ENCODE measurements at regions not wholly inside any gene's neighbourhood (a gene's known extent, or its start where the extent isn't known, plus 50 kb on each side); places are given as distances from the start of the nearest gene placed in this dataset.

GRCh38 chr14:97942921-97943320 lies 1145.7 kb downstream of the VRK1 start:
- Histone ChIP-seq H3K4me3 (ENCODE audit: low read depth in 1 of 2, low read length in 2 of 2) (no peak overlapping the region), H3K27me3 (ENCODE audit: low read depth, low read length) (no peaks in the 10 kb centered on the region), H3K9me3 (ENCODE audit: control insufficient read depth in 1 of 2, low read length in 2 of 2) (no peaks in the 10 kb centered on the region), H3K27ac (ENCODE audit: low read length) (no peak overlapping the region), H3K4me1 (ENCODE audit: control insufficient read depth in 1 of 2, insufficient read depth in 2 of 2, low read length in 2 of 2) (no peaks in the 10 kb centered on the region), H3K36me3 (ENCODE audit: control insufficient read depth in 1 of 2, insufficient read depth in 2 of 2, low read length in 2 of 2) (no peaks in the 10 kb centered on the region)

- H3K27me3 ChIP-seq (ENCODE audit: low read depth, low read length): no peaks in the 10 kb centered on the region
- no peaks in the 10 kb centered on the region for H3K4me1 ChIP-seq (ENCODE audit: control insufficient read depth in 1 of 2, insufficient read depth in 2 of 2, low read length in 2 of 2)
- no peak overlapping the region for H3K4me3 ChIP-seq (ENCODE audit: low read depth in 1 of 2, low read length in 2 of 2)
- peaks cover 0 to 3% of the 10 kb centered on the region in 2 donors for H3K36me3 ChIP-seq (ENCODE audit: control insufficient read depth in 1 of 2, insufficient read depth in 2 of 2, low read length in 2 of 2)
- H3K27ac ChIP-seq (ENCODE audit: low read length): no peak overlapping the region
- no peaks in the 10 kb centered on the region for H3K9me3 ChIP-seq (ENCODE audit: control insufficient read depth in 1 of 2, low read length in 2 of 2)
Measured at GRCh38 chr14:97943619-97944018, 1146.4 kb downstream of the VRK1 start.

- Histone ChIP-seq H3K9me3 (ENCODE audit: control insufficient read depth in 1 of 2, low read length in 2 of 2) (no peaks in the 10 kb centered on the region), H3K27ac (ENCODE audit: low read length) (no peak overlapping the region), H3K36me3 (ENCODE audit: control insufficient read depth in 1 of 2, insufficient read depth in 2 of 2, low read length in 2 of 2) (peaks cover 0 to 3% of the 10 kb centered on the region in 2 donors), H3K27me3 (ENCODE audit: low read depth, low read length) (no peaks in the 10 kb centered on the region), H3K4me1 (ENCODE audit: control insufficient read depth in 1 of 2, insufficient read depth in 2 of 2, low read length in 2 of 2) (no peaks in the 10 kb centered on the region), H3K4me3 (ENCODE audit: low read depth in 1 of 2, low read length in 2 of 2) (no peak overlapping the region)
Measured at GRCh38 chr14:97944380-97944779, 1147.2 kb downstream of the VRK1 start.

GRCh38 chr14:97945631-97946030 lies 1148.4 kb downstream of the VRK1 start:
- H3K4me1 ChIP-seq (ENCODE audit: control insufficient read depth in 1 of 2, insufficient read depth in 2 of 2, low read length in 2 of 2): no peaks in the 10 kb centered on the region
- no peak overlapping the region for H3K4me3 ChIP-seq (ENCODE audit: low read depth in 1 of 2, low read length in 2 of 2)
- H3K36me3 ChIP-seq (ENCODE audit: control insufficient read depth in 1 of 2, insufficient read depth in 2 of 2, low read length in 2 of 2): peaks cover 0 to 3% of the 10 kb centered on the region in 2 donors
- H3K9me3 ChIP-seq (ENCODE audit: control insufficient read depth in 1 of 2, low read length in 2 of 2): no peaks in the 10 kb centered on the region
- H3K27ac ChIP-seq (ENCODE audit: low read length): no peak overlapping the region
- no peaks in the 10 kb centered on the region for H3K27me3 ChIP-seq (ENCODE audit: low read depth, low read length)

- H3K27ac ChIP-seq (ENCODE audit: low read length): no peak overlapping the region
- H3K9me3 ChIP-seq (ENCODE audit: control insufficient read depth in 1 of 2, low read length in 2 of 2): no peaks in the 10 kb centered on the region
- H3K4me3 ChIP-seq (ENCODE audit: low read depth in 1 of 2, low read length in 2 of 2): no peak overlapping the region
- H3K27me3 ChIP-seq (ENCODE audit: low read depth, low read length): no peaks in the 10 kb centered on the region
- H3K36me3 ChIP-seq (ENCODE audit: control insufficient read depth in 1 of 2, insufficient read depth in 2 of 2, low read length in 2 of 2): peaks cover 0 to 3% of the 10 kb centered on the region in 2 donors
- H3K4me1 ChIP-seq (ENCODE audit: control insufficient read depth in 1 of 2, insufficient read depth in 2 of 2, low read length in 2 of 2): no peaks in the 10 kb centered on the region
Measured at GRCh38 chr14:97946240-97946639, 1149.1 kb downstream of the VRK1 start.

GRCh38 chr14:97946641-97947040 lies 1149.5 kb downstream of the VRK1 start:
- no peaks in the 10 kb centered on the region for H3K4me1 ChIP-seq (ENCODE audit: control insufficient read depth in 1 of 2, insufficient read depth in 2 of 2, low read length in 2 of 2)
- no peaks in the 10 kb centered on the region for H3K9me3 ChIP-seq (ENCODE audit: control insufficient read depth in 1 of 2, low read length in 2 of 2)
- no peak overlapping the region for H3K4me3 ChIP-seq (ENCODE audit: low read depth in 1 of 2, low read length in 2 of 2)
- no peaks in the 10 kb centered on the region for H3K27me3 ChIP-seq (ENCODE audit: low read depth, low read length)
- H3K27ac ChIP-seq (ENCODE audit: low read length): no peak overlapping the region
- peaks cover 0 to 3% of the 10 kb centered on the region in 2 donors for H3K36me3 ChIP-seq (ENCODE audit: control insufficient read depth in 1 of 2, insufficient read depth in 2 of 2, low read length in 2 of 2)

- Histone ChIP-seq H3K27ac (ENCODE audit: low read length) (no peak overlapping the region), H3K4me3 (ENCODE audit: low read depth in 1 of 2, low read length in 2 of 2) (no peak overlapping the region)
Measured at GRCh38 chr14:97948841-97949240, 1151.7 kb downstream of the VRK1 start.

GRCh38 chr14:97956581-97957340 lies 1159.6 kb downstream of the VRK1 start:
- Histone ChIP-seq H3K36me3 (ENCODE audit: control insufficient read depth in 1 of 2, insufficient read depth in 2 of 2, low read length in 2 of 2) (no peaks in the 10 kb centered on the region), H3K9me3 (ENCODE audit: control insufficient read depth in 1 of 2, low read length in 2 of 2) (no peaks in the 10 kb centered on the region), H3K27me3 (ENCODE audit: low read depth, low read length) (no peaks in the 10 kb centered on the region), H3K27ac (ENCODE audit: low read length) (no peak overlapping the region), H3K4me3 (ENCODE audit: low read depth in 1 of 2, low read length in 2 of 2) (no peak overlapping the region), H3K4me1 (ENCODE audit: control insufficient read depth in 1 of 2, insufficient read depth in 2 of 2, low read length in 2 of 2) (no peaks in the 10 kb centered on the region)

More at GRCh38 chr14:97948841-97949240, 1151.7 kb downstream of the VRK1 start:
- peaks cover 0 to 3% of the 10 kb centered on the region in 2 donors for H3K36me3 ChIP-seq (ENCODE audit: control insufficient read depth in 1 of 2, insufficient read depth in 2 of 2, low read length in 2 of 2)
- H3K27me3 ChIP-seq (ENCODE audit: low read depth, low read length): no peaks in the 10 kb centered on the region
- H3K9me3 ChIP-seq (ENCODE audit: control insufficient read depth in 1 of 2, low read length in 2 of 2): no peaks in the 10 kb centered on the region
- H3K4me1 ChIP-seq (ENCODE audit: control insufficient read depth in 1 of 2, insufficient read depth in 2 of 2, low read length in 2 of 2): no peaks in the 10 kb centered on the region

GRCh38 chr14:97959251-97959650 lies 1162.1 kb downstream of the VRK1 start:
- no peaks in the 10 kb centered on the region for H3K4me1 ChIP-seq (ENCODE audit: control insufficient read depth in 1 of 2, insufficient read depth in 2 of 2, low read length in 2 of 2)
- H3K36me3 ChIP-seq (ENCODE audit: control insufficient read depth in 1 of 2, insufficient read depth in 2 of 2, low read length in 2 of 2): no peaks in the 10 kb centered on the region
- H3K4me3 ChIP-seq (ENCODE audit: low read depth in 1 of 2, low read length in 2 of 2): no peak overlapping the region
- no peaks in the 10 kb centered on the region for H3K27me3 ChIP-seq (ENCODE audit: low read depth, low read length)
- H3K9me3 ChIP-seq (ENCODE audit: control insufficient read depth in 1 of 2, low read length in 2 of 2): no peaks in the 10 kb centered on the region
- H3K27ac ChIP-seq (ENCODE audit: low read length): no peak overlapping the region

GRCh38 chr14:97960436-97960835 lies 1163.3 kb downstream of the VRK1 start:
- Histone ChIP-seq H3K4me1 (ENCODE audit: control insufficient read depth in 1 of 2, insufficient read depth in 2 of 2, low read length in 2 of 2) (no peaks in the 10 kb centered on the region), H3K36me3 (ENCODE audit: control insufficient read depth in 1 of 2, insufficient read depth in 2 of 2, low read length in 2 of 2) (no peaks in the 10 kb centered on the region), H3K27me3 (ENCODE audit: low read depth, low read length) (no peaks in the 10 kb centered on the region), H3K4me3 (ENCODE audit: low read depth in 1 of 2, low read length in 2 of 2) (no peak overlapping the region), H3K27ac (ENCODE audit: low read length) (no peak overlapping the region), H3K9me3 (ENCODE audit: control insufficient read depth in 1 of 2, low read length in 2 of 2) (no peaks in the 10 kb centered on the region)

GRCh38 chr14:97970222-97970621 lies 1173.0 kb downstream of the VRK1 start:
- Histone ChIP-seq H3K9me3 (ENCODE audit: control insufficient read depth in 1 of 2, low read length in 2 of 2) (no peaks in the 10 kb centered on the region), H3K36me3 (ENCODE audit: control insufficient read depth in 1 of 2, insufficient read depth in 2 of 2, low read length in 2 of 2) (no peaks in the 10 kb centered on the region), H3K4me3 (ENCODE audit: low read depth in 1 of 2, low read length in 2 of 2) (no peak overlapping the region), H3K27ac (ENCODE audit: low read length) (no peak overlapping the region), H3K27me3 (ENCODE audit: low read depth, low read length) (no peaks in the 10 kb centered on the region), H3K4me1 (ENCODE audit: control insufficient read depth in 1 of 2, insufficient read depth in 2 of 2, low read length in 2 of 2) (no peaks in the 10 kb centered on the region)

- Histone ChIP-seq H3K27me3 (ENCODE audit: low read depth, low read length) (no peaks in the 10 kb centered on the region), H3K9me3 (ENCODE audit: control insufficient read depth in 1 of 2, low read length in 2 of 2) (no peaks in the 10 kb centered on the region), H3K4me3 (ENCODE audit: low read depth in 1 of 2, low read length in 2 of 2) (no peak overlapping the region), H3K27ac (ENCODE audit: low read length) (no peak overlapping the region), H3K36me3 (ENCODE audit: control insufficient read depth in 1 of 2, insufficient read depth in 2 of 2, low read length in 2 of 2) (no peaks in the 10 kb centered on the region), H3K4me1 (ENCODE audit: control insufficient read depth in 1 of 2, insufficient read depth in 2 of 2, low read length in 2 of 2) (peaks cover 0 to 3% of the 10 kb centered on the region in 2 donors)
Measured at GRCh38 chr14:97975216-97975615, 1178.0 kb downstream of the VRK1 start.

All from muscle layer of duodenum (tissue), 2 donors.